OCI-LY3 (cell line): ENCODE measurements at regions not wholly inside any gene's neighbourhood (a gene's known extent, or its start where the extent isn't known, plus 50 kb on each side); places are given as distances from the start of the nearest gene placed in this dataset.
"Not testable (repeated sequence)": the region's sequence is repeated elsewhere in the genome, so short reads cannot be mapped to it uniquely, and the experiment has no call there.

ENCODE experiments used
- CTCF ChIP-seq: fragments of 200-600, 300-600 bp; sonication (generic); IDR thresholded peaks from 2 replicates; pipeline ENCODE4 v1.5.1; 2014; ENCODE audit warnings: antibody characterized with exemption, low read length, low read depth
- EZH2phosphoT487 ChIP-seq: fragments of 200-600 bp; shearing (Covaris generic); IDR thresholded peaks from 2 replicates; pipeline ENCODE4 v1.6.1; 2018; ENCODE audit warnings: antibody characterized with exemption, mixed run types, low read depth

GRCh38 chr2:89765361-89765718 lies 1073.9 kb downstream of the RPIA start:
- TF ChIP-seq EZH2phosphoT487, CTCF: not testable (repeated sequence)
